Spleen (tissue), 7 donors: ENCODE measurements at regions not wholly inside any gene's neighbourhood (a gene's known extent, or its start where the extent isn't known, plus 50 kb on each side); places are given as distances from the start of the nearest gene placed in this dataset.

Source experiments
- CTCF ChIP-seq, 11 experiments: fragments of 200-600 bp in 7 of 11; fragments of 450-650 bp in 4 of 11; sonication (generic) in 4 of 11; IDR thresholded peaks in 8 of 11; conservative IDR thresholded peaks in 3 of 11; 1 replicate in 7 of 11; 2 replicates in 4 of 11; pipeline versions ENCODE4 v1.4.0 to v1.8.0; 2016 to 2021; ENCODE audit warnings: antibody characterized with exemption in 11 of 11, inconsistent platforms in 4 of 11, mild to moderate bottlenecking in 1 of 11
- POLR2AphosphoS5 ChIP-seq, 3 donors: sonication (generic); formaldehyde crosslinking; IDR thresholded peaks; one replicate each; pipeline ENCODE4 v1.5.1; 2017; ENCODE audit warnings: antibody characterized with exemption in 3 of 3
- donor health status: DM: no; HTN: no; CAD: no; lungs with moderate emphysema.
- donor health status: DM: no; HTN: no; CAD: no.
- donor health status: DM: no; HTN: no; CAD: no.

GRCh38 chr20:51255417-51255816, 232.5 kb upstream of the KCNG1 start:
- no peak for TF ChIP-seq CTCF (IDR thresholded peaks at IDR 0.05 in 8 of 11, conservative IDR thresholded peaks at IDR 0.05 in 3 of 11)
- no peak for TF ChIP-seq POLR2AphosphoS5 (IDR thresholded peaks at IDR 0.05)
